ENCODE measurements at regions not wholly inside any gene's neighbourhood (a gene's known extent, or its start where the extent isn't known, plus 50 kb on each side); places are given as distances from the start of the nearest gene placed in this dataset.

- TF ChIP-seq CTCF (IDR thresholded peaks at IDR 0.05), result no peak
- TF ChIP-seq POLR2AphosphoS5 (IDR thresholded peaks at IDR 0.05), result no peak
Observed at GRCh38 chr17:79303641-79304205, 229.1 kb downstream of the ENGASE start.

All from prostate gland (tissue), 2 donors.